MM.1S (cell line): ENCODE measurements at regions not wholly inside any gene's neighbourhood (a gene's known extent, or its start where the extent isn't known, plus 50 kb on each side); places are given as distances from the start of the nearest gene placed in this dataset.

Experiments used
- EZH2 ChIP-seq: fragments of 300-600 bp; sonication (generic); optimal IDR thresholded peaks from 2 replicates; pipeline ENCODE3; 2017; ENCODE audit warnings: low read depth, mild to moderate bottlenecking, antibody characterized with exemption, low read length, mixed read lengths
- TF ChIP-seq, protein P1 (sequence below): fragments of 300-600 bp; sonication (generic); IDR thresholded peaks from 2 replicates; pipeline ENCODE4 v1.5.1; 2016; ENCODE audit warnings: antibody characterized with exemption, low read length, mixed read lengths

DNA sequence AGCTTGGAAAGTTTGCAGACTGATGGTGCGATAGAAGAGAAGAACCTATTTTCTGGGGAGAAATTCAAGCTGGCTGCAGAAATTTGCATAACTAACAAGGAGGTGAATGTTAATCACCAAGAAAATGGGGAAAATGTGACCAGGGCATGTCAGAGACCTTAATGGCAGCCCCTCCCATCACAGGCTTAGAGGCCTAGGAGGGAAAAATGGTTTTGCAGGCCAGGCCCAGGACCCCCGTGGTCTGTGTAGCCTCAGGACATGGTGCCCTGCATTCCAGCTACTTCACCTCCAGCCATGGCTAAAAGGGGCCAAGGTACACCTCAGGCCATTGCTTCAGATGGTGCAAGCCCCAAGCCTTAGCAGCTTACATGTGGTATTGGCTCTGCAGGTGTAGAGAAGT, 207.1 kb upstream of the CXorf66 start:
- TF ChIP-seq, protein P1, sequence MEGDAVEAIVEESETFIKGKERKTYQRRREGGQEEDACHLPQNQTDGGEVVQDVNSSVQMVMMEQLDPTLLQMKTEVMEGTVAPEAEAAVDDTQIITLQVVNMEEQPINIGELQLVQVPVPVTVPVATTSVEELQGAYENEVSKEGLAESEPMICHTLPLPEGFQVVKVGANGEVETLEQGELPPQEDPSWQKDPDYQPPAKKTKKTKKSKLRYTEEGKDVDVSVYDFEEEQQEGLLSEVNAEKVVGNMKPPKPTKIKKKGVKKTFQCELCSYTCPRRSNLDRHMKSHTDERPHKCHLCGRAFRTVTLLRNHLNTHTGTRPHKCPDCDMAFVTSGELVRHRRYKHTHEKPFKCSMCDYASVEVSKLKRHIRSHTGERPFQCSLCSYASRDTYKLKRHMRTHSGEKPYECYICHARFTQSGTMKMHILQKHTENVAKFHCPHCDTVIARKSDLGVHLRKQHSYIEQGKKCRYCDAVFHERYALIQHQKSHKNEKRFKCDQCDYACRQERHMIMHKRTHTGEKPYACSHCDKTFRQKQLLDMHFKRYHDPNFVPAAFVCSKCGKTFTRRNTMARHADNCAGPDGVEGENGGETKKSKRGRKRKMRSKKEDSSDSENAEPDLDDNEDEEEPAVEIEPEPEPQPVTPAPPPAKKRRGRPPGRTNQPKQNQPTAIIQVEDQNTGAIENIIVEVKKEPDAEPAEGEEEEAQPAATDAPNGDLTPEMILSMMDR: no peak
- no peak for TF ChIP-seq EZH2
